Panc1 (cell line): ENCODE measurements at regions not wholly inside any gene's neighbourhood (a gene's known extent, or its start where the extent isn't known, plus 50 kb on each side); places are given as distances from the start of the nearest gene placed in this dataset.

ENCODE experiments used
- ATAC-seq: fragments of 200-7000 bp; cut with Tn5 transposase; 2 replicates; pipeline ENCODE4 v1.9.1; 2020; ENCODE audit warnings: mild to moderate bottlenecking, moderate library complexity
- BruUV-seq: library from RNA; stranded (reverse); fragments of 400-500 nt; replicated peaks from 2 replicates; lab custom pipeline; 2021; lab: Mats Ljungman, UMichigan
- CTCF ChIA-PET: fragments of 300-600 bp; sonication (Branson Sonifier 250); formaldehyde crosslinking; loops from one replicate; lab custom pipeline; 2022; ENCODE audit warnings: antibody characterized with exemption; lab: Charles Lee
- POLR2A ChIA-PET: fragments of 300-600 bp; sonication (Branson Sonifier 250); formaldehyde crosslinking; loops from one replicate; lab custom pipeline; 2022; ENCODE audit warnings: antibody characterized with exemption; lab: Charles Lee
- DNase-seq: peaks from one replicate; pipeline ENCODE4 v3.0.0-alpha.2; 2010; ENCODE audit warnings: low read depth, low spot score
- H3K27ac ChIP-seq: 2 replicates; pipeline ENCODE4 v1.5.1; 2011; ENCODE audit warnings: mild to moderate bottlenecking, low read length, inconsistent platforms
- H3K27me3 ChIP-seq: fragments of 200-500 bp; sonication (Bioruptor generic); 2 replicates; pipeline ENCODE4 v1.6.0; 2014; ENCODE audit warnings: low read length, inconsistent platforms; ENCODE audit not compliant: control insufficient read depth, insufficient read depth
- H3K36me3 ChIP-seq: fragments of 200-500 bp; sonication (Bioruptor generic); 2 replicates; pipeline ENCODE4 v1.5.1; 2014; ENCODE audit warnings: inconsistent platforms, mild to moderate bottlenecking, low read length, moderate library complexity; ENCODE audit not compliant: control insufficient read depth, insufficient read depth
- H3K4me1 ChIP-seq: 2 replicates; pipeline ENCODE4 v1.5.1; 2011; ENCODE audit warnings: inconsistent platforms, mild to moderate bottlenecking, low read length, moderate library complexity; ENCODE audit not compliant: control insufficient read depth, insufficient read depth
- H3K4me3 ChIP-seq, 2 experiments: 2 replicates each; pipeline ENCODE4 v1.5.1; 2011 to 2012; ENCODE audit warnings: low read depth in 2 of 2, low read length in 2 of 2, mild to moderate bottlenecking in 2 of 2, inconsistent platforms in 1 of 2, moderate library complexity in 1 of 2
- H3K9me3 ChIP-seq: fragments of 200-500 bp; sonication (Bioruptor generic); 2 replicates; pipeline ENCODE4 v1.5.1; 2014; ENCODE audit warnings: low read depth, mild to moderate bottlenecking, inconsistent platforms, low read length, moderate library complexity; ENCODE audit not compliant: control insufficient read depth, insufficient read depth
- POLR2AphosphoS5 ChIP-seq: IDR thresholded peaks from 2 replicates; pipeline ENCODE4 v1.6.1; 2012; ENCODE audit warnings: mild to moderate bottlenecking, low read depth, low read length, moderate library complexity
- SIN3A ChIP-seq: IDR thresholded peaks from 2 replicates; pipeline ENCODE4 v1.6.1; 2012; ENCODE audit warnings: low read depth, mild to moderate bottlenecking, low read length, moderate library complexity, borderline replicate concordance; ENCODE audit not compliant: insufficient read depth
- TCF7L2 ChIP-seq: IDR thresholded peaks from 2 replicates; pipeline ENCODE4 v1.6.1; 2011; ENCODE audit warnings: mild to moderate bottlenecking, low read depth, low read length, inconsistent platforms
- in situ Hi-C: cut with HindIII; loops from 2 replicates; pipeline ENCODE4 v1.10.0; 2016; ENCODE audit warnings: low sequenced_read_pairs, low pct_unique_long_range_greater_than_20kb
- intact Hi-C: fragments of 100-400 bp; cut with micrococcal nuclease; formaldehyde crosslinking; loops from one replicate; pipeline ENCODE4 v1.10.0; 2022; ENCODE audit not compliant: unreplicated experiment
- TF ChIP-seq, protein P1 (sequence below): fragments of 450-650 bp; IDR thresholded peaks from 2 replicates; pipeline ENCODE4 v1.5.1; 2017; ENCODE audit warnings: mild to moderate bottlenecking
- TF ChIP-seq, protein P2 (sequence below), 2 experiments: IDR thresholded peaks; 2 replicates each; pipeline ENCODE4 v1.6.1; 2011 to 2012; ENCODE audit warnings: low read depth in 2 of 2, control low read depth in 1 of 2, low read length in 1 of 2, mild to moderate bottlenecking in 1 of 2, moderate library complexity in 1 of 2; ENCODE audit not compliant: insufficient read depth in 1 of 2

- BruUV-seq, result no TSS peak
- intact Hi-C loops, result no loop called here
- POLR2A ChIA-PET, result no interaction called here
Measured at GRCh38 chr1:69410457-69410850, 157.3 kb upstream of the LRRC7 start.

GRCh38 chr1:69410893-69411292 lies 156.8 kb upstream of the LRRC7 start:
- POLR2A ChIA-PET, result no interaction called here
- ATAC-seq, result no peak

More at GRCh38 chr1:69410457-69410850, 157.3 kb upstream of the LRRC7 start:
- in situ Hi-C loops, result no loop called here
- DNase-seq (no peak), ATAC-seq (no peak)
- TF ChIP-seq POLR2AphosphoS5 (no peak), SIN3A (no peak), TCF7L2 (no peak)
- TF ChIP-seq, protein P1, sequence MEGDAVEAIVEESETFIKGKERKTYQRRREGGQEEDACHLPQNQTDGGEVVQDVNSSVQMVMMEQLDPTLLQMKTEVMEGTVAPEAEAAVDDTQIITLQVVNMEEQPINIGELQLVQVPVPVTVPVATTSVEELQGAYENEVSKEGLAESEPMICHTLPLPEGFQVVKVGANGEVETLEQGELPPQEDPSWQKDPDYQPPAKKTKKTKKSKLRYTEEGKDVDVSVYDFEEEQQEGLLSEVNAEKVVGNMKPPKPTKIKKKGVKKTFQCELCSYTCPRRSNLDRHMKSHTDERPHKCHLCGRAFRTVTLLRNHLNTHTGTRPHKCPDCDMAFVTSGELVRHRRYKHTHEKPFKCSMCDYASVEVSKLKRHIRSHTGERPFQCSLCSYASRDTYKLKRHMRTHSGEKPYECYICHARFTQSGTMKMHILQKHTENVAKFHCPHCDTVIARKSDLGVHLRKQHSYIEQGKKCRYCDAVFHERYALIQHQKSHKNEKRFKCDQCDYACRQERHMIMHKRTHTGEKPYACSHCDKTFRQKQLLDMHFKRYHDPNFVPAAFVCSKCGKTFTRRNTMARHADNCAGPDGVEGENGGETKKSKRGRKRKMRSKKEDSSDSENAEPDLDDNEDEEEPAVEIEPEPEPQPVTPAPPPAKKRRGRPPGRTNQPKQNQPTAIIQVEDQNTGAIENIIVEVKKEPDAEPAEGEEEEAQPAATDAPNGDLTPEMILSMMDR, result no peak
- TF ChIP-seq, protein P2, sequence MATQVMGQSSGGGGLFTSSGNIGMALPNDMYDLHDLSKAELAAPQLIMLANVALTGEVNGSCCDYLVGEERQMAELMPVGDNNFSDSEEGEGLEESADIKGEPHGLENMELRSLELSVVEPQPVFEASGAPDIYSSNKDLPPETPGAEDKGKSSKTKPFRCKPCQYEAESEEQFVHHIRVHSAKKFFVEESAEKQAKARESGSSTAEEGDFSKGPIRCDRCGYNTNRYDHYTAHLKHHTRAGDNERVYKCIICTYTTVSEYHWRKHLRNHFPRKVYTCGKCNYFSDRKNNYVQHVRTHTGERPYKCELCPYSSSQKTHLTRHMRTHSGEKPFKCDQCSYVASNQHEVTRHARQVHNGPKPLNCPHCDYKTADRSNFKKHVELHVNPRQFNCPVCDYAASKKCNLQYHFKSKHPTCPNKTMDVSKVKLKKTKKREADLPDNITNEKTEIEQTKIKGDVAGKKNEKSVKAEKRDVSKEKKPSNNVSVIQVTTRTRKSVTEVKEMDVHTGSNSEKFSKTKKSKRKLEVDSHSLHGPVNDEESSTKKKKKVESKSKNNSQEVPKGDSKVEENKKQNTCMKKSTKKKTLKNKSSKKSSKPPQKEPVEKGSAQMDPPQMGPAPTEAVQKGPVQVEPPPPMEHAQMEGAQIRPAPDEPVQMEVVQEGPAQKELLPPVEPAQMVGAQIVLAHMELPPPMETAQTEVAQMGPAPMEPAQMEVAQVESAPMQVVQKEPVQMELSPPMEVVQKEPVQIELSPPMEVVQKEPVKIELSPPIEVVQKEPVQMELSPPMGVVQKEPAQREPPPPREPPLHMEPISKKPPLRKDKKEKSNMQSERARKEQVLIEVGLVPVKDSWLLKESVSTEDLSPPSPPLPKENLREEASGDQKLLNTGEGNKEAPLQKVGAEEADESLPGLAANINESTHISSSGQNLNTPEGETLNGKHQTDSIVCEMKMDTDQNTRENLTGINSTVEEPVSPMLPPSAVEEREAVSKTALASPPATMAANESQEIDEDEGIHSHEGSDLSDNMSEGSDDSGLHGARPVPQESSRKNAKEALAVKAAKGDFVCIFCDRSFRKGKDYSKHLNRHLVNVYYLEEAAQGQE (IDR thresholded peaks at IDR 0.05; ENCODE audit: insufficient read depth in 1 of 2, low read depth in 2 of 2, low read length in 1 of 2), result no peak
- CTCF ChIA-PET, result no interaction called here
- Histone ChIP-seq H3K27ac (no peak overlapping the region), H3K36me3 (no peaks in the 10 kb centered on the region), H3K9me3 (no peaks in the 10 kb centered on the region), H3K4me1 (no peaks in the 10 kb centered on the region), H3K4me3 (no peak overlapping the region), H3K27me3 (no peaks in the 10 kb centered on the region)

More at GRCh38 chr1:69410893-69411292, 156.8 kb upstream of the LRRC7 start:
- Histone ChIP-seq H3K9me3 (no peaks in the 10 kb centered on the region), H3K4me1 (no peaks in the 10 kb centered on the region), H3K4me3 (no peak overlapping the region), H3K27ac (no peak overlapping the region), H3K36me3 (no peaks in the 10 kb centered on the region), H3K27me3 (no peaks in the 10 kb centered on the region)
- in situ Hi-C loops, result no loop called here
- TF ChIP-seq SIN3A (no peak), TCF7L2 (no peak), POLR2AphosphoS5 (no peak)
- TF ChIP-seq, protein P1, result no peak
- TF ChIP-seq, protein P2 (IDR thresholded peaks at IDR 0.05; ENCODE audit: insufficient read depth in 1 of 2, low read depth in 2 of 2, low read length in 1 of 2), result no peak
- BruUV-seq, result no TSS peak
- intact Hi-C loops, result no loop called here
- CTCF ChIA-PET, result no interaction called here
- no peak for DNase-seq
